RKO (cell line): ENCODE measurements at regions not wholly inside any gene's neighbourhood (a gene's known extent, or its start where the extent isn't known, plus 50 kb on each side); places are given as distances from the start of the nearest gene placed in this dataset.
"Not testable (repeated sequence)": the region's sequence is repeated elsewhere in the genome, so short reads cannot be mapped to it uniquely, and the experiment has no call there.

Experiments used
- DNase-seq: peaks from one replicate; pipeline ENCODE4 v3.0.0-alpha.2; 2016; ENCODE audit warnings: low spot score

GRCh38 chr4:183816077-183816476 lies 89.0 kb upstream of the STOX2 start:
- DNase-seq, result no peak

GRCh38 chr4:183816882-183817509 lies 88.1 kb upstream of the STOX2 start:
- DNase-seq, result no peak

- not testable (repeated sequence) for DNase-seq
These were observed 86.5 kb upstream of the STOX2 start for GRCh38 chr4:183818591-183818990.

GRCh38 chr4:183821076-183821853 lies 83.8 kb upstream of the STOX2 start:
- DNase-seq, result no peak

- no peak for DNase-seq
These were observed 81.7 kb upstream of the STOX2 start for GRCh38 chr4:183823434-183823833.

DNA sequence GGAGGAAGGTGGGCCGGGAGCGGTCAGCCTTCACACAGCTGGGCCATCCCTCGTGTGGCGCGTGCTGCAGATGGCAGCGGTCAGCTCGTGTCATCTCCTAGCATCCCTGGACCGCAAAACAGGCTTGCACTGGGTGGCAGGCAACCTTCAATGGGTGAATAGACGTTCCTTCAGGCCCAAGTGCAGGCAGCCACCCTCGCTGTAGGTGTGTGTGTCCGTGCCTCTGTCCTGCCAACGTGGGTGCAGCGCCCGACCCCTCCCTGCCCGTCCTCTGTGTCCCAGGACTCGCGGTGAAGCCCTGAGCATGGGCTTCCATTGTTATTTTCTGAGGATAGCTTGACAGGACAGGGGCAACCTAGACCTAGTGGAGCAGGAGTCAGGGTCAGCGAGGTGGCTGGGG lies 79.8 kb upstream of the STOX2 start:
- no peak for DNase-seq

DNA sequence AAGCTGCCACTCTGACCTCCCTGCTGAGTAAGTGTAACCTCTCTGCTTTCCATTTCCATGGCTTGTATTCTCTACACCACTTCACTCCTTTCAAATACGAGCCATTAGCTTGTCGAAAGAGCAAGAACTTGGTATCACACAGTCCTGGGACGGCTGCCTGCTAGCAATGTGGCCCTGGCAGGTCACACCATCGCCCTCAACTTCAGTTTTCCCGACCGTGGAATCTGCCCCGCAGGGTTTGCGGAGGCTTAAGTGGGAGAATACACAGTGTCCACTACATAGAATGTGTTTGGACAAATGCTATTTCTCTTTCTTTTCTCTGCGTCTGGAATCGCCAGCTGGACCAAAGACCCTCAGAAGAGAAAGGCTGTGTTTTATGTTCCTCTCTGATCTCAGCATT lies 78.6 kb upstream of the STOX2 start:
- no peak for DNase-seq

- DNase-seq, result no peak
These were observed 77.0 kb upstream of the STOX2 start for GRCh38 chr4:183828125-183828524.

DNA sequence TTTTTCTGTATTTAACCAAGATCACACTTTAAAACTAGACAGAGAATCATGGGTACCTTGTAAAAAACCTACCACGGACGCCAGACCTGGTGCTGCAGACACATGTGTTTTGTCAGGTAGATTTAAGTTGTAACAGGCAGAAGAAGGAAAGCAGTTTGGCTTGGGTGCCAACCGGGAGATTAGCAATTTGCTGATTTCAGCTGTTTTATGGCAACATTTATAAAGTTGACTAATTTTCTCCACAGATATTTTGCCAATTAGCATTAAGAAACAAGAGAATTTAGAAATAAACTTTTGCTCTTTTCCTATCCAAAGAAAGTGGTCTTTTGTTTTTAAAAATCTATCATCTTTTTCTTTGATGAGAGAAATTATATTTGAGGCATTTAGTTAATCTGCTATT lies 76.3 kb upstream of the STOX2 start:
- no peak for DNase-seq

DNA sequence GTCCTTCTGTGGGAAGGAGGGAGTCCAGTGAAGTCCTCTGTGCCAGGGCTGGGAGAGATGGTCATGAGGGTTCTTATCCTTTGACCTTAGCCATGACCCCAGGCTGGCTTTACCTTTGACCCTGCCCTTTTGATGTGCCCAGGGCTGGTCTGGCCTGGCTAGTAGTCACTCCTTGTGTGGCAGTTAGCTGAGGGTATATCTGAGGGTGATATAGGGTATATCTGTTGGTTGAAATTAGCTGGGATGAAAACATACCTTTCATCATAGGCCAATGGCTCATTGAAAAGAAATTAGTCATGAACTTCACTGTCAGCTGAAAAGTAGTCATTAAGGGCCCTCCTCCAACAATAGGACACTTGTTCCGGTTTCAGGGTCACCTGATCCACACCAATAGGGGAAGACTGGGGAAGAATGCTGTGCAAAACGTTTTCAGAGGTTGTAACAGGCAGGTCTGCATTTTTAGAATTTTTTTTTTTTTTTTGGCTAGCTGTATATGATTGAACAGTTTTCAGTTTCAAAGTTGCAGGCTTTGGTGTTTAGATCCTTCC lies 74.6 kb upstream of the STOX2 start:
- peak; percentile 32 for DNase-seq

DNA sequence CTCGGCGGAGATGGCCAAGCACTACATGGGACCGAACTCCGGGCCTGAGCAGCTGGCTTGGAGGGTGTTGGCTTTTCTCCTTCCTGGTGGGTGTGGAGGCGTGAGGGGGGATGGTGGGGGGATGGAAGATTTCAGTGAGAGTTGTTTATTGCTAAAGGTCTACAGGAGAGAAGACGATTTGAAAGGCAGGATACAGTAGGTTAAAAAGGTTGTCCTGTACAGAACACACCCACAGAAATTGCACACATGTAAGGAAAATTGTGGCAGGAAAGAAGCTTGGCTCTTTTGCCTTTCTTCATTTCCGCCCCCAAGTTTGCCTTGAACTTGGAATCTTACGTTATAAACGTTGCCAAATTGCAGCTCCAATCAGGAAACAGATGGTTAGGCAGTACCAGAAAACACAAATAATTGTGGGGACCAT lies 74.1 kb upstream of the STOX2 start:
- DNase-seq, result no peak

GRCh38 chr4:183831683-183832082 lies 73.4 kb upstream of the STOX2 start:
- DNase-seq, result no peak

- DNase-seq, result no peak
These were observed 72.2 kb upstream of the STOX2 start for GRCh38 chr4:183832776-183833450.

DNA sequence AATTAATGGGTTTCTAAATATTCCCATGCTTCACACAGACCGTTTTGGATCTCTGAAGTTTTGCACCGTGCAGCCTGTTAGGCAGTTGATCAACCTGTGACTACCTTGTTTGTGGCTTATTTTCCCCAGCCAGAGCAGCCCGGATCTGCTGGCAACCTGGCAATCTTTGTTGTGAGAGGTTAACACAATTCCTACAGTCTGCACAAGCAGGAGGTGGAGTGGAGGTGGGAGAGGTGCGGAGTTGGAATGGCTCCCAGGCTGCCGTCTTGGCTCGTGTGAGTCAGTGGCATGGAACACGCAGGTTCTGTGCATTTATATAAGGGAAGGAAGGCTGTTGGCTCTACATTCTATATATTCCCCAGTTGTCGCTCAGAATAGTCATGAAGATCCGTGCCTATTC lies 70.9 kb upstream of the STOX2 start:
- DNase-seq, result no peak

DNA sequence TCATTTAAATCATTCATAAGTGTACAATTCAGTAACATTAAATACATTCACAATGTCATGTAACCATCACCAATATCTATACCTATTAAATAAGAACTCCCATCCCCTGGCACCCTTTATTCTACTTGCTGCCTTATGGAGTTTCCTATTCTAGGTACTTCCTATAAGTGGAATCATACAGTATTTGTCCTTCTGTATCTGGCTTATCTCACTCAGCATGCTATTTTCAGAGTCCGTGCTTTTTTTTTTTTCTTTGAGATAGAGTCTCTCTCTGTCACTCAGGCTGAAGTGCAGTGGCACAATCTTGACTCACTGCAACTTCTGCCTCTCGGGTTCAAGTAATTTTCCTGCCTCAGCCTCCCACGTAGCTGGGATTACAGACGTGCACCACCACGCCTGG lies 67.9 kb upstream of the STOX2 start:
- no peak for DNase-seq

GRCh38 chr4:183838987-183839712 lies 66.0 kb upstream of the STOX2 start:
- DNase-seq, result peak; percentile 36

DNA sequence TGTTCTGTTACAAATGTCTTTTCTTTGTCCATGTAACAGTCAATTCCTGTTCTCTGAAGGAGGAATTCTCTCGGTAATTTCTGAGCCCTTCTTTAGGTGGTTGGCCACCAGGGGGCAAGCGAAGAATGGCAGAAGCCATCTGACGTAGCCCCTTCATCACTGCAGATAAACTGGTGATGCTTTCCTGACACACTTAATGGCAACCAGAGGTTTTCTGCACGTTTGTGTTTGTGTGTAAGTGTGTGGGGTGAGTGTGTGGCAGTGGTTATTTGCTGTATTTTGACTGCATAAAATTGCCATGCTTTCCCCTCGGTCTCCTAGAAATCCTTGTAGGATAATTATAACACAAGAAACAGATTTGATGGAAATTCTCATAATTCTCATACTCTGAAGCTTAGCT lies 64.8 kb upstream of the STOX2 start:
- peak; percentile 73 for DNase-seq

DNA sequence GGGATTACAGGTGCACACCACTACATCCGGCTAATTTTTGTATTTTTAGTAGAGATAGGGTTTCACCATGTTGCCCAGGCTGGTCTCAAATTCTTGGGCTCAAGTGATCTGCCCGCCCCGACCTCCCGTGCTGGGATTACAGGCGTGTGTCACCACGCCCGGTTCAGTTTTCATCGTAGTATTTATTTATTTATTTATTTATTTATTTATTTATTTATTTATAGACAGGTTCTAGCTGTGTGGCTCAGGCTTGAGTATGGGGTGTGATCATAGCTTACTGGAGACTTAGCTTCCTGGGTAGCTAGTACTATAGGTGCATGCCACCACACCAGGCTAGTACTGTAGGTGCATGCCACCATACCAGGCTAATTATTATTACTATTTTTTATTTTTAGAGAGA lies 64.1 kb upstream of the STOX2 start:
- no peak for DNase-seq

DNA sequence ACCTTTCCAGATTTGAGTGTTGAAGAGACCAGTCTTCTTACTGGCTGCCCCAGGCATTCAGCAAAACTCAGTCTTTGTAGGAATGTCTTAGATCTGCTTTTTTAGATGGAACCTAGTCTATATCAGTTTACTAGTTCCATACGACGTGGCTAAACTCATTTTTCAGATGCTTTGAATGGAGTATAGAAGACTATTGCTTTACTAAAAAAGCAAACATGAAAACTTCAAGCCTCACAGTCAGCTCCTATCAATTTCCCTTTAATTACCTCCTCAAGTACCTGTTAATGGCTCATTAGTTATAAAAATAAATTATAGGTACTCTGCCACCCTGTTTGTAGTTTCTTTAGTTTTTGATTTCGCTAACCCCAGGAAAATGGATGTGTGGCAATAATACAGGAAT lies 63.0 kb upstream of the STOX2 start:
- DNase-seq, result no peak

DNA sequence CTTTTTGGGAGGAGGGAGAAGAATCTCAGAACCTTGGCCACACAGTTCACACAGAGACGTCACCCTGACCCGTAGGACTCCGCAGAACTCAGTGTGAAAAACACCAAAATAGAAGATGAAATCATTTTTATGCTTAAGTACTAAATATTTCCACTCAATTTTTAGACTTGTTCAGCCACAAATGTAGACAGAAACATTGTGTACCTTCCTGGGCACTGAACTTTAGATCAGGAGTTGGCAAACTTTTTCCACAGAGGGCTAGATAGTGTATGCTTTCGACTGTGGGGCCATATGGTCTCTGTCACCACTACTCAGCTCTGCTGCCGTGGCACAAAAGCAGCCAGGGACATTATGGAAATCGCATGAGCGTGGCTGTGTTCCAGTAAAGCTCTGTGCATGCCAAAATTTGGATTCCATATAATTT lies 61.8 kb upstream of the STOX2 start:
- DNase-seq, result no peak

DNA sequence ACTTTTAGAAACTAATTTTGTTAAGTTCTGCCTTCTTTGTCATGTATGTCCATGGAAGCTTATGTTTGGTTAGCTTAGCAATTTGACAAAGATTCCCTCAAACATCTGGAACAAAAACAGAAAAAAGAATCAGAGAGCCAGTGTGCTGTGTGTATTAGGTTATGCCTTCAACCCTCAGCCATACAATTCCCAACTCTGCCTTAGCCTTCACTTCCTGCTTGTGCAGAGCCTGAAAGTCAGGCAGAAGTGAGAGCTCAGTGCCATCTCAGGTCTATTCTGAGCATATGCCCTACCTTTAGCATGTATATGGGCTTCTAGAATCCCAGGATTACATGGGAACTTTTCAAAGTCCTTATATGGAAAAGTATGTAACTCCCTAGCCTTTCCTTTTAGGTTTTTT lies 58.2 kb upstream of the STOX2 start:
- DNase-seq, result no peak

- DNase-seq, result no peak
These were observed 56.3 kb upstream of the STOX2 start for GRCh38 chr4:183848805-183849204.
